ENCODE measurements at regions not wholly inside any gene's neighbourhood (a gene's known extent, or its start where the extent isn't known, plus 50 kb on each side); places are given as distances from the start of the nearest gene placed in this dataset.

- TF ChIP-seq EP300 (IDR thresholded peaks at IDR 0.05) (no peak), POLR2A (IDR thresholded peaks at IDR 0.05) (no peak)
These were observed 212.6 kb downstream of the SNX19 start for GRCh38 chr11:130703489-130704190.
